CD14-positive monocyte (primary cell): ENCODE measurements at regions not wholly inside any gene's neighbourhood (a gene's known extent, or its start where the extent isn't known, plus 50 kb on each side); places are given as distances from the start of the nearest gene placed in this dataset.

Source experiments
- DNase-seq, 3 donors: peaks; one replicate each; pipeline ENCODE4 v3.0.0-alpha.2; 2011 to 2022
- H2AFZ ChIP-seq: 2 replicates; pipeline ENCODE4 v1.6.0; 2012; ENCODE audit warnings: mild to moderate bottlenecking, low read depth, low read length, inconsistent platforms; ENCODE audit not compliant: insufficient read depth, poor library complexity, severe bottlenecking
- H3K27ac ChIP-seq, 2 donors: 1 replicate in 1 of 2; 2 replicates in 1 of 2; pipeline ENCODE4 v1.5.1; 2012 to 2013; ENCODE audit warnings: low read length in 2 of 2, control low read depth in 1 of 2, inconsistent platforms in 1 of 2, low read depth in 1 of 2, mild to moderate bottlenecking in 1 of 2
- H3K27me3 ChIP-seq, 2 donors: one replicate each; pipeline versions ENCODE4 v1.6.0 to v1.6.1; 2011 to 2013; ENCODE audit warnings: low read length in 2 of 2; ENCODE audit not compliant: control insufficient read depth in 2 of 2, insufficient read depth in 2 of 2
- H3K36me3 ChIP-seq, 2 donors: replicated peaks in 1 of 2; 1 replicate in 1 of 2; 2 replicates in 1 of 2; pipeline versions ENCODE4 v1.5.1 to v1.6.1; 2012 to 2013; ENCODE audit warnings: low read length in 2 of 2, control low read depth in 1 of 2, inconsistent platforms in 1 of 2, mild to moderate bottlenecking in 1 of 2; ENCODE audit not compliant: insufficient read depth in 2 of 2, control insufficient read depth in 1 of 2
- H3K4me1 ChIP-seq, 2 donors: 1 replicate in 1 of 2; 2 replicates in 1 of 2; pipeline versions ENCODE4 v1.5.1 to v1.6.1; 2012 to 2013; ENCODE audit warnings: low read length in 2 of 2, control low read depth in 1 of 2, inconsistent platforms in 1 of 2, mild to moderate bottlenecking in 1 of 2, moderate library complexity in 1 of 2; ENCODE audit not compliant: insufficient read depth in 2 of 2, control insufficient read depth in 1 of 2
- H3K4me2 ChIP-seq: replicated peaks from 2 replicates; pipeline ENCODE3; 2012; ENCODE audit warnings: low read length, moderate library complexity, mild to moderate bottlenecking; ENCODE audit not compliant: poor library complexity, severe bottlenecking; ENCODE audit errors: extremely low read depth
- H3K4me3 ChIP-seq, 3 experiments: fragments of 200-600 bp in 1 of 3; sonication (generic) in 1 of 3; replicated peaks in 1 of 3; 1 replicate in 2 of 3; 2 replicates in 1 of 3; pipeline ENCODE4 v1.5.1; 2011 to 2013; ENCODE audit warnings: low read length in 3 of 3, mild to moderate bottlenecking in 3 of 3, control low read depth in 2 of 3, low read depth in 2 of 3, inconsistent platforms in 1 of 3, moderate library complexity in 1 of 3
- H3K79me2 ChIP-seq: 2 replicates; pipeline ENCODE4 v1.6.0; 2012; ENCODE audit warnings: mild to moderate bottlenecking, control low read depth, inconsistent platforms, low read length, moderate library complexity; ENCODE audit not compliant: insufficient read depth
- H3K9ac ChIP-seq: 2 replicates; pipeline ENCODE4 v1.6.0; 2017; ENCODE audit warnings: low read length, mild to moderate bottlenecking; ENCODE audit not compliant: insufficient read depth, poor library complexity, severe bottlenecking
- H3K9me3 ChIP-seq, 2 donors: replicated peaks in 1 of 2; 1 replicate in 1 of 2; 2 replicates in 1 of 2; pipeline versions ENCODE4 v1.5.1 to v1.6.1; 2012 to 2013; ENCODE audit warnings: low read length in 2 of 2, control low read depth in 1 of 2; ENCODE audit not compliant: control insufficient read depth in 1 of 2, insufficient read depth in 1 of 2
- H4K20me1 ChIP-seq: 2 replicates; pipeline ENCODE4 v1.6.0; 2012; ENCODE audit warnings: mild to moderate bottlenecking, low read length, control low read depth, moderate library complexity; ENCODE audit not compliant: insufficient read depth
- H3K27ac Mint-ChIP-seq, 7 donors: one replicate each; pipeline ENCODE4 v1.8.0; 2020; ENCODE audit warnings: mild to moderate bottlenecking in 7 of 7, mixed read lengths in 7 of 7, moderate library complexity in 6 of 7, inconsistent platforms in 2 of 7
- H3K27me3 Mint-ChIP-seq, 3 donors: one replicate each; pipeline ENCODE4 v1.8.0; 2021 to 2022; ENCODE audit warnings: low read depth in 3 of 3, mild to moderate bottlenecking in 3 of 3, mixed read lengths in 3 of 3, moderate library complexity in 3 of 3, inconsistent platforms in 1 of 3
- H3K36me3 Mint-ChIP-seq, 2 donors: one replicate each; pipeline ENCODE4 v1.8.0; 2020; ENCODE audit warnings: mixed read lengths in 2 of 2, inconsistent platforms in 1 of 2, mild to moderate bottlenecking in 1 of 2
- H3K4me1 Mint-ChIP-seq: one replicate; pipeline ENCODE4 v1.8.0; 2020; ENCODE audit warnings: mild to moderate bottlenecking, mixed read lengths
- H3K4me3 Mint-ChIP-seq, 2 donors: one replicate each; pipeline ENCODE4 v1.8.0; 2020; ENCODE audit warnings: mild to moderate bottlenecking in 2 of 2, mixed read lengths in 2 of 2, moderate library complexity in 1 of 2
- H3K9me3 Mint-ChIP-seq, 7 donors: one replicate each; pipeline ENCODE4 v1.8.0; 2020 to 2022; ENCODE audit warnings: mixed read lengths in 7 of 7, mild to moderate bottlenecking in 6 of 7, moderate library complexity in 6 of 7, inconsistent platforms in 2 of 7
- CTCF ChIP-seq: fragments of 200-600 bp; IDR thresholded peaks from one replicate; pipeline ENCODE4 v1.8.0; 2022; ENCODE audit warnings: antibody characterized with exemption, mild to moderate bottlenecking
- WGBS: methylation state at CpG from one replicate; pipeline ENCODE4 v1.1.5; 2013; ENCODE audit warnings: missing lambda C conversion rate; ENCODE audit not compliant: insufficient coverage; 5-methylcytosine and 5-hydroxymethylcytosine counted together
- intact Hi-C, 2 donors: fragments of 100-400 bp; cut with micrococcal nuclease; formaldehyde crosslinking; loops; one replicate each; pipeline versions ENCODE4 v1.15.0 to v1.15.1; 2023

GRCh38 chr3:157751386-157751785 lies 248.2 kb upstream of the VEPH1 start:
- no peak overlapping the region for H3K4me2 ChIP-seq

GRCh38 chr3:157746391-157746790 lies 243.2 kb upstream of the VEPH1 start:
- no peaks in the 10 kb centered on the region for H3K4me1 ChIP-seq
- no peak overlapping the region for H3K4me3 ChIP-seq
- H3K27ac ChIP-seq = no peak overlapping the region
- no peaks in the 10 kb centered on the region for H4K20me1 ChIP-seq
- no peak for TF ChIP-seq CTCF
- H3K36me3 Mint-ChIP-seq = no peaks in the 10 kb centered on the region
- peaks cover 2 to 17% (median 8%) of the 10 kb centered on the region in 7 donors for H3K9me3 Mint-ChIP-seq
- peaks cover 0 to 1% (median 0%) of the 10 kb centered on the region in 3 donors for H3K27me3 Mint-ChIP-seq
- H3K9me3 ChIP-seq = peaks cover 3 to 4% of the 10 kb centered on the region in 2 donors
- no peak overlapping the region for H3K4me2 ChIP-seq
- no peaks in the 10 kb centered on the region for H3K4me1 Mint-ChIP-seq
- H3K9ac ChIP-seq = no peak overlapping the region
- no peak overlapping the region for H3K4me3 Mint-ChIP-seq
- no peaks in the 10 kb centered on the region for H3K79me2 ChIP-seq
- H3K36me3 ChIP-seq = no peaks in the 10 kb centered on the region
- intact Hi-C loops = no loop called here
- no CpG with 5 or more reads among the region's 1 CpG for WGBS
- no peak overlapping the region for H2AFZ ChIP-seq
- H3K27me3 ChIP-seq = no peaks in the 10 kb centered on the region
- no peak for DNase-seq
- no peak overlapping the region for H3K27ac Mint-ChIP-seq

More at GRCh38 chr3:157751386-157751785, 248.2 kb upstream of the VEPH1 start:
- no CpG with 5 or more reads among the region's 1 CpG for WGBS
- Histone ChIP-seq H2AFZ (no peak overlapping the region), H3K36me3 (no peaks in the 10 kb centered on the region), H3K4me1 (no peaks in the 10 kb centered on the region), H3K9me3 (peaks cover 3 to 4% of the 10 kb centered on the region in 2 donors), H3K79me2 (no peaks in the 10 kb centered on the region), H3K27ac (no peak overlapping the region), H3K9ac (no peak overlapping the region), H4K20me1 (no peaks in the 10 kb centered on the region), H3K27me3 (no peaks in the 10 kb centered on the region), H3K4me3 (no peak overlapping the region)
- intact Hi-C loops = no loop called here
- H3K36me3 Mint-ChIP-seq = no peaks in the 10 kb centered on the region
- no peak overlapping the region for H3K27ac Mint-ChIP-seq
- DNase-seq = no peak
- H3K4me3 Mint-ChIP-seq = no peak overlapping the region
- H3K4me1 Mint-ChIP-seq = no peaks in the 10 kb centered on the region
- H3K27me3 Mint-ChIP-seq = peaks cover 0 to 3% (median 0%) of the 10 kb centered on the region in 3 donors
- TF ChIP-seq CTCF = no peak
- H3K9me3 Mint-ChIP-seq = peaks cover under 1 to 17% (median 4%) of the 10 kb centered on the region in 7 donors
